Naive B cell (primary cell): ENCODE measurements at regions not wholly inside any gene's neighbourhood (a gene's known extent, or its start where the extent isn't known, plus 50 kb on each side); places are given as distances from the start of the nearest gene placed in this dataset.
"Not testable (repeated sequence)": the region's sequence is repeated elsewhere in the genome, so short reads cannot be mapped to it uniquely, and the experiment has no call there.

Source experiments
- ATAC-seq, 2 donors: fragments of 150-1000 bp; cut with Tn5 transposase; 2 replicates each; pipeline ENCODE4 v1.10.0; 2021; ENCODE audit warnings: low read depth in 2 of 2, mild to moderate bottlenecking in 2 of 2, moderate library complexity in 2 of 2
- DNase-seq: peaks from one replicate; pipeline ENCODE4 v3.0.0; 2022
- H3K27ac Mint-ChIP-seq, 6 donors: one replicate each; pipeline ENCODE4 v1.8.0; 2020 to 2022; ENCODE audit warnings: mild to moderate bottlenecking in 6 of 6, mixed read lengths in 6 of 6, moderate library complexity in 5 of 6, inconsistent platforms in 2 of 6
- H3K27me3 Mint-ChIP-seq, 3 donors: one replicate each; pipeline ENCODE4 v1.8.0; 2021 to 2022; ENCODE audit warnings: mixed read lengths in 3 of 3, mild to moderate bottlenecking in 1 of 3
- H3K36me3 Mint-ChIP-seq, 2 donors: one replicate each; pipeline ENCODE4 v1.8.0; 2020 to 2022; ENCODE audit warnings: mixed read lengths in 2 of 2, inconsistent platforms in 1 of 2, mild to moderate bottlenecking in 1 of 2
- H3K4me1 Mint-ChIP-seq, 3 donors: one replicate each; pipeline ENCODE4 v1.8.0; 2020 to 2022; ENCODE audit warnings: mixed read lengths in 3 of 3, inconsistent platforms in 1 of 3, mild to moderate bottlenecking in 1 of 3, moderate library complexity in 1 of 3
- H3K4me3 Mint-ChIP-seq, 8 donors: one replicate each; pipeline ENCODE4 v1.8.0; 2020 to 2022; ENCODE audit warnings: mild to moderate bottlenecking in 8 of 8, mixed read lengths in 8 of 8, moderate library complexity in 8 of 8, inconsistent platforms in 2 of 8
- H3K9me3 Mint-ChIP-seq, 7 donors: one replicate each; pipeline ENCODE4 v1.8.0; 2020 to 2022; ENCODE audit warnings: mixed read lengths in 7 of 7, mild to moderate bottlenecking in 5 of 7, inconsistent platforms in 2 of 7, moderate library complexity in 1 of 7

- H3K9me3 Mint-ChIP-seq: peaks cover 0 to 8% (median 0%) of the 10 kb centered on the region in 7 donors
- no peak for DNase-seq
- H3K36me3 Mint-ChIP-seq: no peaks in the 10 kb centered on the region
- H3K4me1 Mint-ChIP-seq: no peaks in the 10 kb centered on the region
- no peak overlapping the region for H3K27ac Mint-ChIP-seq
- H3K4me3 Mint-ChIP-seq: no peak overlapping the region
- no peaks in the 10 kb centered on the region for H3K27me3 Mint-ChIP-seq
- no peak for ATAC-seq
These were observed 1374.4 kb upstream of the CDH8 start for GRCh38 chr16:63410594-63410993.

- Mint-ChIP-seq H3K27me3 (no peaks in the 10 kb centered on the region), H3K4me3 (no peak overlapping the region), H3K36me3 (no peaks in the 10 kb centered on the region), H3K4me1 (no peaks in the 10 kb centered on the region), H3K27ac (no peak overlapping the region), H3K9me3 (peaks cover 0 to 11% (median 0%) of the 10 kb centered on the region in 7 donors)
- DNase-seq: no peak
- ATAC-seq: no peak
These were observed 1367.6 kb upstream of the CDH8 start for GRCh38 chr16:63403792-63404191.

GRCh38 chr16:63388277-63388676, 1352.0 kb upstream of the CDH8 start:
- DNase-seq, H3K4me3 Mint-ChIP-seq, H3K27ac Mint-ChIP-seq, H3K36me3 Mint-ChIP-seq, H3K27me3 Mint-ChIP-seq, H3K9me3 Mint-ChIP-seq, H3K4me1 Mint-ChIP-seq, ATAC-seq: not testable (repeated sequence)

GRCh38 chr16:63385714-63386432, 1349.6 kb upstream of the CDH8 start:
- Mint-ChIP-seq H3K9me3 (peaks cover 0 to 4% (median 0%) of the 10 kb centered on the region in 7 donors), H3K27me3 (no peaks in the 10 kb centered on the region), H3K36me3 (no peaks in the 10 kb centered on the region), H3K27ac (no peak overlapping the region), H3K4me3 (no peak overlapping the region), H3K4me1 (no peaks in the 10 kb centered on the region)
- DNase-seq: no peak
- no peak for ATAC-seq

DNA sequence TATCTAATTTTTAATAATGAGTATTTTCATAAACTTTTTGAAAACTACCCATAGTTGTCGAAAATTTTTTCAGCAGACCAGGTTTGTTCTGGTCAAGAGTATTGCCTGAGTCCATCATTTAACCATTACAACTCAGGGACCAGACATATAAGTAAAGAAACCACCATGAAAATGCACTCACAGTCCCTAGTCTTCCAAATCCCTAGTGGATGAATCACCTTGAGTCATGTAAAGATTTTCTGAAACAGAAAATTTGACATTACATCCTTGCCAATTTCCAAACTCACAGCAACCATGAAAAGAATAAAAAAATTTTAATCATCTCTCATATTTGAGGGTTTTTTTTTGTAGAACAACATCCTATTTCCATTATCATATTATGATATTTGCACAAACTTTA, 1337.5 kb upstream of the CDH8 start:
- ATAC-seq (no peak), DNase-seq (no peak)
- Mint-ChIP-seq H3K27me3 (no peaks in the 10 kb centered on the region), H3K4me3 (no peak overlapping the region), H3K9me3 (peaks cover 0 to 14% (median 0%) of the 10 kb centered on the region in 7 donors), H3K36me3 (no peaks in the 10 kb centered on the region), H3K4me1 (no peaks in the 10 kb centered on the region), H3K27ac (no peak overlapping the region)

DNA sequence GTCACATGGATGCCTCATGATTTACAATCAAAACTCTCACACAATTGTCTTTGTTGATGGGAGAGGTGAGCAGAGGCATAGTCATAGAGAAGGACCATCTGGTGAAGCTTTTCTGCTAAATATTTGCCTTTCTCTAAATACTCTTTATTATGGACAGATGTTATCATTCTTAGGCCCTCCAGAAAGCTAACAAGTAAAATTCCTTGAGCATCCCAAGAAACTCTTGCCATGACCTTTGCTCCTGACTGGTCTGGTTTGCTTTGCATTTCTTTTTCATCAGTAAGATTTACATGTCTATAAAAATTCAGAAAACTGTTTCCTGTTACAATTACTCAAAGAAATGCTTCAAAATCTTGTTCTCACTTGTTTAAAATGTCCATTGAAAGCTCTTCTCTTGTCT, 1336.6 kb upstream of the CDH8 start:
- Mint-ChIP-seq H3K27ac (no peak overlapping the region), H3K4me3 (no peak overlapping the region), H3K4me1 (no peaks in the 10 kb centered on the region), H3K36me3 (no peaks in the 10 kb centered on the region), H3K27me3 (no peaks in the 10 kb centered on the region), H3K9me3 (peaks cover 0 to 14% (median 0%) of the 10 kb centered on the region in 7 donors)
- ATAC-seq (no peak), DNase-seq (no peak)

DNA sequence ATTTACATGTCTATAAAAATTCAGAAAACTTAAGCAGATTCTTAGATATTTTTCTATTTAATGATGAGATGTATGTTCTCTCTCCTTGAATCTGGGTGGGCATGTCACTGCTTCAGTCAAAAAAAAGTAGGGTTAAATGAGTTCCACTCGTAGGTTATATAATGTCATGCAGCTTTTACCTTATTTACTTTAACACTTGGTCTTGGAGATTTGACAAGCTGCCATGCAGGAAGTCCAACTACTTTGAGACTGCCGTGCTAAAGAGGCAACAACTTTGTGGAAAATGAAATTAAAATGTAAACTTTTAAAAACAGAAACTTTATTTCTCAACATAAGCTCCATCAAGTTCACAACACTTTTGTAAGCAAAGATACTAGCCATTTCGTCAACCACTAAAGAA, 1336.0 kb upstream of the CDH8 start:
- Mint-ChIP-seq H3K4me3 (no peak overlapping the region), H3K4me1 (no peaks in the 10 kb centered on the region), H3K36me3 (no peaks in the 10 kb centered on the region), H3K9me3 (peaks cover 0 to 14% (median 0%) of the 10 kb centered on the region in 7 donors), H3K27me3 (no peaks in the 10 kb centered on the region), H3K27ac (peak overlapping the region in 1 of 6 donors; percentile 24)
- DNase-seq (no peak), ATAC-seq (no peak)

- no peaks in the 10 kb centered on the region for H3K4me1 Mint-ChIP-seq
- no peak overlapping the region for H3K27ac Mint-ChIP-seq
- peaks cover 0 to 2% (median 0%) of the 10 kb centered on the region in 7 donors for H3K9me3 Mint-ChIP-seq
- no peaks in the 10 kb centered on the region for H3K36me3 Mint-ChIP-seq
- H3K27me3 Mint-ChIP-seq: no peaks in the 10 kb centered on the region
- no peak overlapping the region for H3K4me3 Mint-ChIP-seq
- no peak for ATAC-seq
- no peak for DNase-seq
These were observed 1329.5 kb upstream of the CDH8 start for GRCh38 chr16:63365649-63366304.

DNA sequence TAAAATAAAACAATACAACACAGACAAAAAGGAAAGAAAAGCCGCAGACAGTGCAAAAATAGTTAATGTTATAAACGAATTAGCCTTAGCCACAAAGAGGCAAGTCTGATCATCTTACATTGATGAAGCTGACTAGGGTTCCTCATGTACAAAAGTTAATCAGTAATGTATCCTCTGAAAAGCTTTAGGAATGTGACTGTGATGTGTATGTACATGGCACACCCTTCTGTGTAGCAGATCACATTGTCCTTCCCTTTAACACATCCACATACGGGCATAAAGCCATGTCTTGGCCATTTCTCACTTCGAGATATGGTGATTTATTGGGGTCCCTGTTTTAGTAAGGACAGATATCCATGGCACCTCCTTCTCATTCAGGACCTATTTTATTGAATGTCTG, 1327.5 kb upstream of the CDH8 start:
- ATAC-seq (no peak), DNase-seq (no peak)
- peaks cover 0 to 1% (median 0%) of the 10 kb centered on the region in 7 donors for H3K9me3 Mint-ChIP-seq
- H3K4me3 Mint-ChIP-seq: no peak overlapping the region
- H3K4me1 Mint-ChIP-seq: no peaks in the 10 kb centered on the region
- H3K27ac Mint-ChIP-seq: no peak overlapping the region
- H3K27me3 Mint-ChIP-seq: no peaks in the 10 kb centered on the region
- no peaks in the 10 kb centered on the region for H3K36me3 Mint-ChIP-seq

DNA sequence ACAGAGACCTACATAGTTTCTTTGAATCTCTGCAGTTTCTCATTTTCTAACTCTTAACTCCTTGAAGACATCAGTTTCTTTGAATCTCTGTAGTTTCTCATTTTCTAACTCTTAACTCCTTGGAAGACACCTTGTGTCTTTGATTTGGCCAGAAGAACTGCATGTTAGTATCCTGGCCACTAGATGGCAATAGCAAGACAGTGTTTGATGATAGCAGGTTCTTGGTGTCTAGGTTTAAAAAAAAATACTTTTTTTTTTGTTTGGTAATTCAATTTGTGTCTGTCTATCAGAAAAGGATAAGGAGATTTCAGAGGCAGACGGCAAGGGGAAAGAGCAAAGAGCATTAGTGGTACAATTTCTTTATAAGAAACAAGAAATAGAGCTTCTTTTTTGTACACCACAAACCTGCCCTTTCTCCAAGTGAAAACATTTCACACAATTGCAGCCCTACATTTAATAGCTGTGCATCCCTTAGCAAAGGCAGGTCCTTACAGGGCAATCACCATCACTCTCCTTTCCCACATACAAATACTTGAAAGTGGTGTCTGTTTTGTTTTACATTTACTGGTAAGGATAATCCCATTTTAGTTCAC, 1324.9 kb upstream of the CDH8 start:
- ATAC-seq: no peak
- Mint-ChIP-seq H3K4me1 (no peaks in the 10 kb centered on the region), H3K36me3 (no peaks in the 10 kb centered on the region), H3K27ac (no peak overlapping the region), H3K27me3 (no peaks in the 10 kb centered on the region), H3K9me3 (peaks cover 0 to 4% (median 0%) of the 10 kb centered on the region in 7 donors), H3K4me3 (no peak overlapping the region)
- DNase-seq: no peak

DNA sequence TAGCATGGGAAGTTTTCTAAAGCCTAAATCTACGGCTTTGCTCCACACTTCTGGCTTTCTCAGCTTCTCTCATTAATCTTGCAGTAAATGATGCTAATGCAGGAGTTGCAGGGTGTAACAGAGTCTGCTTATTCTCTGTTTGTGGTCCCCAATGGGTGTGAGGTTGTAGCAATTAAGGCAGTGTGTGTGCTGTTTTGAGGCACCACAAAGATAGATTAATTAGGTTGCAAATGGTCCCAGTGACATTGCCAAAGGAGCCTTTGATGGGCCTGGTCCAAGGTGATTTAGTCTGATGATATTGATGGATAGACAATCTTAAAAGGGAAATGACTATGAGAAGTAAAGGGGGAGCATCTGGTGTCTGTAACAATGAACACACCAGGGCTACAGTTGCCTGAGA, 1313.7 kb upstream of the CDH8 start:
- DNase-seq (no peak), ATAC-seq (no peak)
- H3K9me3 Mint-ChIP-seq: peaks cover 0 to 4% (median 0%) of the 10 kb centered on the region in 7 donors
- no peaks in the 10 kb centered on the region for H3K27me3 Mint-ChIP-seq
- no peaks in the 10 kb centered on the region for H3K4me1 Mint-ChIP-seq
- H3K4me3 Mint-ChIP-seq: no peak overlapping the region
- H3K36me3 Mint-ChIP-seq: no peaks in the 10 kb centered on the region
- H3K27ac Mint-ChIP-seq: no peak overlapping the region

DNA sequence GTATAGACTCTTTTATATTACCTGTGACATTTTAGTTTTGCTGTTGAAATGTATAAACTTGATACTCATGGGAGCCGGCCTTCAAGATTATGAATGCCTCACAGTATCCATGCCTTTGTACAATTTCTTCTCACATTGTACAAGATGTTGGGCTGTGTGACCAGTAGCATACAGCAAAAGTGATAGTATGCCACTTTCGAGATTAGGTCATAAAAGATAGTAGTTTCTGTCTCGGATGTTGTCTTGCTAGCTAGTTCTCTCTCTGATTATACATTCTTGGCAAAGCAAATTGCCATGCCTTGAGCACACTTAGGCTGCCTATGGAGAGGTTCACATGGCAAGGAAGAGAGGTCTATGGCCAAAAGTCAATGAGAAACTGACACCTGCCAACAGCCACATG, 1309.8 kb upstream of the CDH8 start:
- Mint-ChIP-seq H3K4me3 (no peak overlapping the region), H3K4me1 (no peaks in the 10 kb centered on the region), H3K27me3 (no peaks in the 10 kb centered on the region), H3K9me3 (peaks cover 0 to 8% (median 0%) of the 10 kb centered on the region in 7 donors), H3K27ac (no peak overlapping the region), H3K36me3 (no peaks in the 10 kb centered on the region)
- no peak for DNase-seq
- ATAC-seq: no peak

- Mint-ChIP-seq H3K4me3 (no peak overlapping the region), H3K4me1 (no peaks in the 10 kb centered on the region), H3K27me3 (no peaks in the 10 kb centered on the region), H3K36me3 (no peaks in the 10 kb centered on the region), H3K9me3 (peaks cover 0 to 9% (median 8%) of the 10 kb centered on the region in 7 donors), H3K27ac (no peak overlapping the region)
- ATAC-seq (no peak), DNase-seq (no peak)
These were observed 1301.0 kb upstream of the CDH8 start for GRCh38 chr16:63337264-63337663.

DNA sequence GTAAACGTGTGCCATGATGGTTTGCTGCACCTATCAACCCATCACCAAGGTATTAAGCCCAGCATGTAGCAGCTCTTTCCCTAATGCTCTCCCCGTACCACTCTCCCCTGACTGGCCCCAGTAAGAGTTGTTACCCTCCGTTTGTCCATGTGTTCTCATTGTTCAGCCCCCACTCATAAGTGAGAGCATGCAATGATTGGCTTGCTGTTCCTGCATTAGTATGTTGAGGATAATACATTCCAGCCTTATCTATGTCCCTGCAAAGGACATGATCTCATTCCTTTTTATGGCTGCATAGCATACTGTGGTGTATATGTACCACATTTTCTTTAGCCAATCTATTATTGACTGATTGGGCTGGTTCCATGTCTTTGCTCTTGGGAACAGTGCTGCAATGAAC, 1294.9 kb upstream of the CDH8 start:
- Mint-ChIP-seq H3K9me3 (peaks cover 0 to 10% (median 7%) of the 10 kb centered on the region in 7 donors), H3K27me3 (no peaks in the 10 kb centered on the region), H3K36me3 (no peaks in the 10 kb centered on the region), H3K27ac (no peak overlapping the region), H3K4me3 (no peak overlapping the region), H3K4me1 (no peaks in the 10 kb centered on the region)
- DNase-seq (no peak), ATAC-seq (no peak)
